ENCODE measurements at regions not wholly inside any gene's neighbourhood (a gene's known extent, or its start where the extent isn't known, plus 50 kb on each side); places are given as distances from the start of the nearest gene placed in this dataset.

GRCh38 chr2:226619707-226620106 lies 179.9 kb downstream of the IRS1 start:
- no peak overlapping the region for H2BK12ac ChIP-seq (ENCODE audit: insufficient read length, low read depth, low read length)
- no peak overlapping the region for H2AFZ ChIP-seq (ENCODE audit: low read length)
- H3K14ac ChIP-seq (ENCODE audit: insufficient read depth, low read length) = no peak overlapping the region
- no peak overlapping the region for H2BK120ac ChIP-seq (ENCODE audit: low read depth, low read length, poor library complexity, severe bottlenecking)
- H3K23ac ChIP-seq (ENCODE audit: insufficient read length, low read depth, low read length) = no peak overlapping the region
- Mint-ChIP-seq H3K27ac (no peak overlapping the region), H3K36me3 (ENCODE audit: insufficient read depth in 1 of 3, low read depth in 3 of 3) (no peaks in the 10 kb centered on the region), H3K9me3 (no peaks in the 10 kb centered on the region), H3K27me3 (ENCODE audit: low read depth) (no peaks in the 10 kb centered on the region), H3K4me3 (no peak overlapping the region), H3K4me1 (no peaks in the 10 kb centered on the region)
- H3K23me2 ChIP-seq (ENCODE audit: insufficient read length, low read depth, low read length, poor library complexity, severe bottlenecking) = no peaks in the 10 kb centered on the region
- H3K4me1 ChIP-seq (ENCODE audit: insufficient read depth, low read length) = no peaks in the 10 kb centered on the region
- H2BK15ac ChIP-seq (ENCODE audit: low read depth, low read length) = no peak overlapping the region
- H3T11ph ChIP-seq (ENCODE audit: low read length) = no peak overlapping the region
- no peaks in the 10 kb centered on the region for H3K79me2 ChIP-seq (ENCODE audit: insufficient read depth, low read length)
- no peak overlapping the region for H3K27ac ChIP-seq (ENCODE audit: insufficient read length, low read depth, low read length)
- no peak for DNase-seq
- H4K5ac ChIP-seq (ENCODE audit: insufficient read length, low read depth, low read length) = no peak overlapping the region
- H2BK20ac ChIP-seq (ENCODE audit: low read depth, low read length, poor library complexity, severe bottlenecking) = no peak overlapping the region
- TF ChIP-seq, protein P1, sequence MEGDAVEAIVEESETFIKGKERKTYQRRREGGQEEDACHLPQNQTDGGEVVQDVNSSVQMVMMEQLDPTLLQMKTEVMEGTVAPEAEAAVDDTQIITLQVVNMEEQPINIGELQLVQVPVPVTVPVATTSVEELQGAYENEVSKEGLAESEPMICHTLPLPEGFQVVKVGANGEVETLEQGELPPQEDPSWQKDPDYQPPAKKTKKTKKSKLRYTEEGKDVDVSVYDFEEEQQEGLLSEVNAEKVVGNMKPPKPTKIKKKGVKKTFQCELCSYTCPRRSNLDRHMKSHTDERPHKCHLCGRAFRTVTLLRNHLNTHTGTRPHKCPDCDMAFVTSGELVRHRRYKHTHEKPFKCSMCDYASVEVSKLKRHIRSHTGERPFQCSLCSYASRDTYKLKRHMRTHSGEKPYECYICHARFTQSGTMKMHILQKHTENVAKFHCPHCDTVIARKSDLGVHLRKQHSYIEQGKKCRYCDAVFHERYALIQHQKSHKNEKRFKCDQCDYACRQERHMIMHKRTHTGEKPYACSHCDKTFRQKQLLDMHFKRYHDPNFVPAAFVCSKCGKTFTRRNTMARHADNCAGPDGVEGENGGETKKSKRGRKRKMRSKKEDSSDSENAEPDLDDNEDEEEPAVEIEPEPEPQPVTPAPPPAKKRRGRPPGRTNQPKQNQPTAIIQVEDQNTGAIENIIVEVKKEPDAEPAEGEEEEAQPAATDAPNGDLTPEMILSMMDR (conservative IDR thresholded peaks at IDR 0.05) = 0 out of 3 replicates have a peak, but pooled peaks have one; percentile 16
- no peak overlapping the region for H3K9ac ChIP-seq (ENCODE audit: extremely low read depth, insufficient read length, low read length)
- no peak overlapping the region for H3K18ac ChIP-seq (ENCODE audit: insufficient read length, low read depth, low read length)
- H3K4ac ChIP-seq (ENCODE audit: low read depth, low read length) = no peak overlapping the region
- no CpG with 5 or more reads among the region's 3 CpGs for WGBS (ENCODE audit: extremely low coverage, insufficient read length, low lambda C conversion rate)
- H3K4me2 ChIP-seq (ENCODE audit: insufficient read depth, insufficient read length, low read length) = no peak overlapping the region
- no peak overlapping the region for H2BK5ac ChIP-seq (ENCODE audit: insufficient read length, low read length)
- no peaks in the 10 kb centered on the region for H3K79me1 ChIP-seq (ENCODE audit: insufficient read depth, low read depth, low read length, poor library complexity, severe bottlenecking)
- no peak overlapping the region for H2AK5ac ChIP-seq (ENCODE audit: insufficient read length, low read length)
- H4K91ac ChIP-seq (ENCODE audit: insufficient read length, low read depth, low read length) = no peak overlapping the region
- no peak overlapping the region for H3K56ac ChIP-seq (ENCODE audit: insufficient read length, low read depth, low read length)
- H3K27me3 ChIP-seq (ENCODE audit: insufficient read depth, low read length) = no peaks in the 10 kb centered on the region
- H4K8ac ChIP-seq (replicated peaks; ENCODE audit: insufficient read length, low read depth, low read length) = no peak overlapping the region
- H3K9me3 ChIP-seq (ENCODE audit: control insufficient read depth, low read depth, low read length) = no peaks in the 10 kb centered on the region
- H4K20me1 ChIP-seq (ENCODE audit: control insufficient read depth, insufficient read depth, insufficient read length) = no peaks in the 10 kb centered on the region

All from H9 (cell line).